HG02981 (cell line): ENCODE measurements at regions not wholly inside any gene's neighbourhood (a gene's known extent, or its start where the extent isn't known, plus 50 kb on each side); places are given as distances from the start of the nearest gene placed in this dataset.

ENCODE experiments used
- ATAC-seq: cut with Tn5 transposase; IDR thresholded peaks from one replicate; pipeline ENCODE4 v1.9.1; 2021; ENCODE audit warnings: mild to moderate bottlenecking, moderate library complexity; ENCODE audit not compliant: unreplicated experiment

DNA sequence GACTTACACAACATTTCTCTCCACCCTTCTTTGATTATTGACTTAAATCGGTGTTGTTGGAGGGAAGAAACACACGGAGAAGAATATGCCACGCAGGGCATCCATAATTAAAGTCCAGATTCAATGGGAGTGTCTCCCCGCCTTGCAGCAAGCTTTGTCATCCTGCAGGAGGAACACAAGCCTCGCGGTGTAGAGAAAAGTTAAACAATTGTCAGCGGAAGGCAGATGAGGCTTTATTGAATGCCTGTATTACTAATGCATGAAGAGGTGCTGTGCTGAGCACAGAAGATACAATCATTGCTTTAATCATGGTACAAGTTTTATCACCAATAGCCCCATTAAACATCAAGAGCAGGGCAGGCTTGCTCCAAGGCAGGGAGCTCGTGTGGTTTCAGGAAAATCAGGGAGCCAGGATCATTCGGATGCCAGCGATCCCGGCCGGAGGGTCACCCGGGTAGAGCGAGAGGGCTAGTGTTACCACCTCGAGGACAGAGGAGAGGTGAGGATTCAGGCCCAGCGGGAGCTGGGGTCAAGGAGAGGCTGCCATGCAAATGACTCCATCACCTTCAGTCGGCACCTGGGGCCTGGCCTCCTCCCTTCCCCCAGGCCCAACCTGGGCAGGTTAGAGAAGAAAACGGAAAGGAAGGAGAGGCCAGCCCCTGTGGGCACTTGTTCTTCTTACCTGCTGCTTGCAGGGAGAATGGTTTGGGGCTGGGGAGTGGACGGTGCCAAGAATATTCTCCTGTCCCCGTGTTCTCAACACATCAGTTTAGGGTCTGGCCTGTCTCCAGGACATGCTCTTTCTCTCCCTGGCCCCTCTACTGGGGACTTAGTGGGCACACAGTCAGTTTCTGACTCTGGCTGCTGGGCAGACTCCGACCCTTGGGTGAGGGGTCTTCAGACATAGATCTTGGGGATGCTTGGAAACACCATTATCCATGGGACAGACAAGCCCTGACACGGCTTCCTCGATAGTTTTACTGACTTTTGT, 289.5 kb downstream of the IRX2 start:
- ATAC-seq = no peak

DNA sequence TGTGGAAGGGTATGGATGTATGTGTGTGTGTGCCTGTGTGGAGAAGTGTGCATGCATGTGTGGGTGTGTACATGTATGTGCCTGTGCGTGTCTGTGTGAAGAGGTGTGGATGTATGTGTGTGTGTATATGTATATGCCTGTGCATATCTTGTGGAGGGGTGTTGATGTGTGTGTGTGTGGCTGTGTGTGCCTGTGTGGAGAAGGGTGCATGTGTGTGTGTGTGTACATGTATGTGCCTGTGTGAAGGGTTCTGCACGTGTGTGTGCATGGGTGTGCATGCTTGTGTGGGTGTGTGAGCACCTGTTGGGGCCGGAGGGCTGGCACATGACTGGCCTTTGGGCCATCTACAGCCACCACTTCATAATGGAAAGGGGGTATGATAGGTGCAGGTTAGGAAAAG, 291.4 kb downstream of the IRX2 start:
- ATAC-seq = no peak

DNA sequence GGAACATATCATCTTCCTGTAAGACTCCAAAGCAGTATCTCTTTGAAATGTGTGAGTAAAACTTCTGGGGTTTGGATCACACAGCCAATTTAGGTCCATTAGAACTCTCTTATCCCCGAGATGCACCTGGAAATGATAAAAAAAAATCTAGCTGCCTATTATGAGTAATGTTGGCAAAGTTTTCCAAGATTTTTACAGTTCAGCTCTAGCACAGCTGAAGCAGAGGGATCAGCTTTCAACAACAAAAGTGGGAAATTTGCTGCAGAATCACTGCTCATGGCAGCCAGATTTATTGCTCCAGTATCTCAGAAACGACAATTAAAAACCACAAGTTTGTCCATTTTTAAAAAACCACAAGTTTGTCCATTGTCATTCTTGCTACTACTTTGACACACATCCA, 292.2 kb downstream of the IRX2 start:
- no peak for ATAC-seq

DNA sequence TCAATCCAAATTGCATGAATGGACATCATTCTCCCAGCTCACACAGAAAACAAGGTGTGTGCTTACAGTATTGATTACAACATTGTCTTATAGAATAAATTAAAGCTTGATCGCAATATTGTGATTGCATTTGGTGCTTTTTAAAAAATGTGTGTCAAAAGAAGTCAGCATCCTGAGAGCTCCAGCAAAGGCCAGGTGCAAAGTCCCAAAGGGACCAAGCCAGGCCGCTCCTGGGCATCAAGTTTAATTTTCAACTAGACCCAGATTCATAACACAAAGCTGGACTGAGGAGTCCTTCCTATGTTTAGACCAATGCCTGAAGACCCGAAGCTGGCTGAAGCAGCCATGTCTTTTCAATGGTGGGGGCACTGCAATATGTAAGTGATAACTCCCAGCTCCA, 295.6 kb downstream of the IRX2 start:
- no peak for ATAC-seq

DNA sequence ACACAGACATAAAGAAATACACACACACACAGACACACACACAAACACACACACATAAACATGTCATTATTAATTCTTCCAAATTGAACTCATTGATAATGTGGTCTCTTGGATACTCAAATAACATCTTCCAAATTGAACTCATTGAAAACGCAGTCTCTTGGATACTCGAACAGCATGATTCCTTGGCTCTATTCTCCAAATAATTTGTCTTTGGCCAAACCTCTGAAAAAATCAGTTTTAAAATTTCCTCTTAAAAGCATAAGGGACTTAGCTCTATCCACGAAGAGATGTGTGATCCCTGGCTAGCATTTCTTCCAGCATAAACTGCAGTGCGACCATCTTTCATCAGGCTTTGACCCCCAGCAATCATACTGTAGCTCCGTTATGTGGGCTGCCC, 296.6 kb downstream of the IRX2 start:
- ATAC-seq = no peak

DNA sequence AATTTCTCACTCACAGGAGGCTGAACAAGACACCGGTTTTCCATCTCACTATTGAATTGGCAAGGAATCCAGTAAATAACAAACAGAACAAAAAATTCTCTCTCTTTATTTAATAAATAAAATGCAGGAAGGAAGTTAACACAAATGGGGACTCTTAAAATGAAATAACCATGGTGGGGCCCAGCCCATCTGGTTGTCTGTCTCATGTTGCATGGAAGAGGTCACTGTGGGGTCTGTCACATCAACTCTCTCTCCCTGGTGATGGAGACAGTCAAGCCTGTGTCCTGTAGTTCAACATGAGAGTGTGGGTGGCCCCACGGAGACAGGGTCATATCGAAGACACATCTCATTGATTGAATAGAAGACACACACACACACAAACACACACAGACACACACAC, 297.7 kb downstream of the IRX2 start:
- ATAC-seq = no peak

DNA sequence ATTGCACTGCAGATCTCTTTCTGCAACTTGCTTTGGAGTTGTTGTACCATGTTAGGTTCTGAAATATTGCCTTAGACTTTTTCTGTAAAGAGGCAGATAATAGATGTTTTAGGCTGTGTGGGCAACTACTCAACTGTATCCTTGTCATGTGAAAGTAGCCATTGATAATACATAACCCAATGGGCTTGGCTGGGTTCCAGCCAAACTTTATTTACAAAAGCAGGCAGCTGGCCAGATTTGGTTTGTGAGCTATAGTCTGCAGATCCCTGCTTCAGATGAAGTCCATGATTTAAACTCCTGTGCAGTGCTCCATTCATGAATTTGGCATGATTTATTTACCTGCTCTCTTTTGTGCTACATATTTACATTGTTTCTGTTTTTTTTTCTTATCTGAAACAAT, 300.4 kb downstream of the IRX2 start:
- ATAC-seq = no peak

DNA sequence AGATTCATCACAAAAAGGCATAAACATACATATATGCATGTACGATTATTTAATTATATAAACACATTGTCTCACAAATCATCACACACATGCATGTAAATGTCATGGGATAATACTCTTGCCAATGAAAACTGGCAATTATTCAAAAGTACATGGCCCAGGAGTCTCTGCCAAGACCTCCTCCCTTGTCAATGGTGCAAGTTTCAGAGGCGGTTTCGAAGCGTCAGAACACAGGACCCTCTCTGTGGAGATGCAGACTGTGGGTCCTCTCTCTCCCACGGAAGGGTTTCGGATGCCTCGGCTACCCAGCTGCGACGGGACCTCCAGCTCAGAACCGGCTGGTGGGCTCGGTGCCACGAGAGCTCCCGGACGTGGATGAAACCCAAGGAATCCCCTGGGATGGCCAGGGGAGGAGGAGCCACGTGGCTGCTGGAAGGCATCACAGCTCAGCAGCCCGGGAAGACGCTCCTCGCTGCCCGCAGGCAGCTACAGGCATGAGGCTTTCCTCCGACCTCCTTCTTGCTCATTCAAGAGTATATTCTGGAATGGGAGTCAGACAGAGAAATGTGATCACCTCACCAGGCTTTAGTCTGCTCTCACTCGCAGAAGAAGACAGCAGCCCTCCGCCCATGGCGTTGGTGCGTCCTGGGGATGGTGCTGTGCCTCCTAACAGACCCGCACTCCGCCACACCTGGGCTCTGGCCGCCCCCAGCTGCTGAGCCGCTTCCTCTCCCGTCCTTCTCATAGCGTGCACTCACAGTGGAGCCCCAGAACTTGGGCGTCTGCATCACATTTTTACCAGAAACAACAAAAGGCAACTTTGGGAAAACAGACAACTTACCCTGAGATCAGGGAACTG, 308.8 kb downstream of the IRX2 start:
- no peak for ATAC-seq

DNA sequence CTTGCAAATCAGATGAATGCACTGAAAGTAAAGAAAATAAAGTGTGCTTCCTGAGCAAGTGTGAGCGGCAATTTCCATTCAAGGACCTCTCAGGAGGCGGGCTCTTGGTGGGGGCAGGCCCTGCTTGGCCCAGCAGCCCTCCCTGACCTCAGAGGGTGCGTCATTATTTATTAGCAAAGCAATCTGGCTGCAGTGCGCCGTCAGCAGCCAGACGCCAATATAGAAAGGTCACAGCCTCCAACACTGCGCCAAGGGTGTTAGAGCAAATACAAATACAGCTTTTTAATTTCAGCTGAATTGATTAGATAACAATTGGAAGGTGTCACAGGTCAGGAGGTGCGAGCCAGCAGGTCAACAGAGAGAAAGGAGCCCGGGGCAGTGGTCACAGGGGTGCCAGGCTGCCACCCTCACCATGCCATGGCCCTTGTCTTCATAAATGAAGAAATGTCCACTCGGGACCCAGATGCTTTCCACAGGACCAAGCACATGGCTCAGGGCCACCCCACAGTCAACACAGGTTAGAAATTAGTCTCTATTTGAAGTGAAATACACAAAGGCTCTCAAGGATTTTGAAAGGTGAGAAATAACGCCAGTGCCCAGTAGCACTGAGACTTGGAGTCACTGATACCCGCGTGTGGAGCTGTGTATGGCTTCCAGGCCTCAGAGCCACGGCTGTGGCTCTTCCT, 309.8 kb downstream of the IRX2 start:
- ATAC-seq = no peak

DNA sequence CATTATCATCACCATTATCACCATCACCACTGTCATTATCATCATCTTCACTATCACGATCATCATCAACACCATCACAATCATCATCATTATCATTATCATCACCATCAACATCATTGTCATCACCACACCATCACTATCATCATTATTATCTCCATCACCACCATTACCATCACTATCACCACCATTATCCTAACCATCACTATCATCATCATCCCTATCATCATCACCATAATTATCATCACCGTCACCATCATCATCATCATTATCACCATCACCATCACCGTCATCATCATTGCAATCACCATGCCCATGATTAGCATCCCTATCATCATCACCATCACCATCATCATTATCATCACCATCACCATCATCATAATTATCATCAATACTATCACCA, 311.9 kb downstream of the IRX2 start:
- no peak for ATAC-seq

DNA sequence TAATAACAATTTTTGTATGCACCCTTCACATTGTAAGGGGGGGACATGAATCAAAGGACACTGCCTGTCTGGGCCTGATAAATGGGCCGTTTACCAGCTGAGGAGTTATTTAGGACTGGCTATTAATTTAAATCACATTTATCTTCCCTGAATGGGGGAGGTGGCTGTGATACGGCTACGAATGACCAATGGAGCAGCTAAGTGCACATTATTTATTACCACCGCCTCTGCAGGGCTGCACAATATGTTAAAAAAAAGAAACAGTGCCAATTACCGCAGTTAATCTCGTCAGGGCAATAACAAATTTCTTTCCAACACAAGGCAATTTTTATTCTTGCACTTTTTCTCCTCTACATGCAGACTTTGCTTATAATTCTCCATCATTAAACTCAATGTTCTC, 318.4 kb downstream of the IRX2 start:
- ATAC-seq = no peak

DNA sequence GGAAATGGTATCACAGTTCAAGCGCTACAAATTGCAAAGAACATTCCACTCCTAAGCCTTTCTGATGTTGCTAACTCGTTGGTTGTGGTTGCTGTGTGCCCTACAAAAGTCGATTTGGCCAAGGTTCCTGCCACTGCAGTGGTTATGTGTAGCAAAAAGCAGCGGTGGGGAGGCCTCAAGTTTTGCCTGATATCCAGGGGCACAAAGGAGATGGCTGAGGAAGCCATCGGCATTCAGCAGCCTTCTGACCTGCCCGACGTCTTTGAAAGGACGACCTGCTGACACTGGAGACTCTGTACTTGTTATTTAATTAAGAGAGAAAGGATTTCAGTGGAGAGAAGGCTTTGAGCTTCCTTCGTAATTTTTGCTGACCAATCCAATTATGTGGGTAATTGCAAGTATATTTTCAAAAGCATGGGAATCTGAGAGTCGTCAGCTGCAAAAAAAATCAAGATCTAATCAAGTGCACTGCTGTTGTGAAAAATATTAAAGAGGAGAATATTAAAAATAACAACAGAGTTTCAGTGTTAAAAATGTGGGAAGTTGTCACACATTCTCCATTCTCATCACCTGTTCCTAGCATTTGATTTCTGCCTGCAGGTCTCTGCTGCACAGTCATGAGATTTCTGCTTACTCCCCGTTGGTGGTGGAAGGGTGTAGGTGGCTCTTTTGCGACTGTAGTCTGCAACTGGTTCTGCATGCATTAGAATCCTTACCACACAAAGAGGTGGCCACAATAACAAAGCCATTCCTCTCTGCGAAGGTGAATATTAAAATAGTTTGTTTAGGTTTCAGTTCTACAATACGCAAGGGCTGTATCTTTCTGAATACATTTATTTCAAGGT, 319.2 kb downstream of the IRX2 start:
- ATAC-seq = no peak

DNA sequence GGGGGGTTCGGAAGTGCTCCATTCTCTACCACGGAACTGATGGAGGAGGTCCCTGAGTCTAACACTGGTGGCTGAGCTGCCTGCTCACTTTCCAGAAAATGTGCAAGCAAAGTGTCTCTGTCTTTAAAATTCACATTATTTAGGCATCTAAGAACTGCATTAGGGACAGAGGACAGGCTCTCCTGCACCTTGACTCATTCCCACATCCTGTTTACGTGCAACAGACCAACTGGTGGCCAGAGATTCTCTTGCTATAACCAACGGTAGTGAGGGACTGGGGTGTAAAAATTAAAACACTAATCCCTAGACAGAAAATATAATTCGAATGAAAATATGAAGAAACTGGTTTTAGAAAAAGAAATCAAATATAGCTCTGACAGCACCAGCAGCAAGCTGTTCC, 320.9 kb downstream of the IRX2 start:
- ATAC-seq = no peak

DNA sequence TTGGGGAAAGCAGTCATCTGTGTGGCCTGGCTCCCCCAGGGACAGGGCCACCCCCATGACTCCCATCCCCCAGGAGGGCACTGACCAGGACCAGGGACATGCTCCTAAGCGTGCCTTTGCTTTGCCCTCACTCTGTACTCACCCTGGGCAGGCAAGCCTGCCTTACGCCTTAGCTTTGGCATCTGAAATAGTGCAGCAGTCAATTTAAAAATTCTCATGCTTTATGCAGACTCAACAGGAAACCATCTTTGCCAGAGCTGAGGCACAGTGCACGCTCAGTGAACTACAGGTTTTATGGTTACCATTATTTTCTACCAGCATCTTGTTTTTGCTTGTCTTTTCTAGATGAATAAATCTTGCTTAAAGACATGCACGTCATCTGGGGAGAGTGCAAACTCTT, 323.5 kb downstream of the IRX2 start:
- no peak for ATAC-seq

DNA sequence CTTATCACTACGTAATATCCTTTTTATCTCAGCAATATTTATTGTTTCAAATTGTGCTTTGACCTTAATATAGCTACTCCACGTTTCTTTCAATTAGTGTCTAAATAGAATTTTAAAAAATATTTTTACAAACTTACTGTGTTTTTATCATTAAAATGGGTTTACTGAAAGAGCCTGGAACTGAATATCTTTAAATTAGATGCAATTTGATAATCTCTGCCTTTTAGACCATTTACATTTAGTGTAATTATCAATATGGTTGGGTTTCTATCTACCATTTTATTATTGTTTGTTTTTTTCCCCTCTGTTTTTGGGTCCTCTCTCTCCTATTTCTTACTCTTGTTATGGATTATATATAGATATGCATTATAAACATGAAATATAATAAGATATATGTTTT, 327.8 kb downstream of the IRX2 start:
- no peak for ATAC-seq

DNA sequence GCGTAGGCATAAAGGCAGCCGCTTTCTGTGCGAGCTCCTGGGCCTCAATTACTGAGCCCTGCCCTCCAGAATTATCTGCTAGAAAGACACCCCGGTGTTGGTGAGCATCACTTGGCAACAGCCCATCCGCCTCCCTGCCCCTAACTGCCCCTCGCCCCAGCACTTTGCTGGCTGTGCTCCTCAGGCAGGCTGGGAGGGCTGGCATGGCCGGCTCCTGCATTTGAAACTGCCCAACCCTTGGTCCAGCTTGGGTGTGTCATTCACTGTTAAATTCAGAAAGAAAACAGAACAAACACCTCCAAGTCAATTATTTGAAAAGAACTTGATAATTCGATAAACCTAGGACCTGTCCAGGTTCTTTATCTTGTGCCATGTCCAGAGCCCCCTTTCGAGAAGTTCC, 334.2 kb downstream of the IRX2 start:
- ATAC-seq = no peak

DNA sequence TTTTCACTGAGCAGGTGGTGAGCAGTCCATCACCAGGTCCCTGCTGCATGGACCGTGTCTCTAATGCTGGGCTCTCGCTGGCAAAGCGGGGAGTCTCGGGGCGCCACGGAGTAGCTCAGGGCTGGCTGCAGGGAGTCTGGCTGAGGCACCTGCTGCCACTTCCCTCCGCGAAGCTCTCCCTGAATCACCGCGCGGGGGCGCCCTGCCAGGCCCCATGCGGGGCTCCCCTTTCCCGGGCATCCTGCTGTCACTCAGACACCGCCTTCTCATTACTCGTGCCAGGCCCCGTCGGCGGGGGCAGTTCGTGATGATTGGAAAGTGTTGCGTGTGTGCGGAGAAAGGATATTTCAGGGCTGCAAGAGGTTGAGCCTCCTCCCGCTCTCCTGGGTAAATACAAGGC, 335.8 kb downstream of the IRX2 start:
- ATAC-seq = no peak

DNA sequence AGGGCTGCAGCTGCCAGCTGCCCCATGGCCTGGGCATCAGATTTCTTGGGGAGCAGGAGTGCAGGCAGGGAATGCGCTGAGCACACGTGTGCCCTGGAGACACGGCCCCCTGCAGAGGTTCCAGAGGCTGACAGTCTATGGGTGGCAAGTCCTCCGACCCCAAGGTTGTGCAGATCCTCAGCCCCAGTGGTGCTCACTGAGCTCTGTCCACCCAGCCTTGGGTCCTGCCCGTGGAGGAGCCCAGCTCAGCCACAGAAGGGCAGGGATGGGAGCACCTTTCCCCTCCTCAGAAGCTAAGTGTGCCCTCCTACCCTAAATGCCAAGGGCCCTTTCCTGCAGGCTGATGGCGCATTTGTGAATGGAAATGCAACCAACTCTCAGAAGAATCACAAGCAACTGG, 341.0 kb downstream of the IRX2 start:
- no peak for ATAC-seq

DNA sequence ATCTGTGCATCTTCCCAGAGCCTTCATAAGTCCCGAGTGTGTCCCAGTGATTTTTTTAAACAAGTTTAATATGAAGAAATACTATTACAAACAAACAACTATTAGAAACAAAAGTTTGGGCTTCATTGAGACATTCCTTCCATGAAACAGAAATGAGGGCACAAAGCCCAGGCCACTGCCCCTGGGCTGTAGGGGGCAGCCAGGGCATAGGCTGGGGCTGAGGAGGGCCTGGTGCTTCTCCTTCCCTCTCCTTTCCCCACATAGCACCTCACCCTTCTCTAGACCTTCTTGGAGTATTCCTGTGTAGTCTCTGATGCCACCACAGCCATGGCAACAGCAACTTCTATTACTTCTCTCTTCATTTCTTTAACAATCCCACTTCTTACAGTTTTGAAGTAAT, 348.2 kb downstream of the IRX2 start:
- ATAC-seq = no peak

DNA sequence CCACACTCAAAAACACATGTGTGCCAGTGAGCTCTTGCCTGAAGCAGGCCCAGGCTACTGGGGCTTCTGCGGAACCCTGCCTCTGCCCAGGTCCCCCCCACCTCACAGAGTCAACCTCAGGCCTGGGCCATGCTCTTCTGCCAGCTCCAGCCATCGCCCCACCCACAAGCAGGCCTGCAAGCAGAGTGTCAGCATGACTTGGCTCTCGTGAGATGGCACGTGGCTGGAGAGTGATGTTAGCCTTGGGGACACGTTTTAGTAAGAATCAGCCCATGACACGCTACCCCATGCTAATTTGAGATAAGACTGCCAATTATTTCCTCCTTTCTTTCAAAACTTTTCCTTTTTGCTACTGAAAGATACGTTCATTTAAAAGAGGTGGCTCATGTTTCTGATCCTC, 351.7 kb downstream of the IRX2 start:
- no peak for ATAC-seq

DNA sequence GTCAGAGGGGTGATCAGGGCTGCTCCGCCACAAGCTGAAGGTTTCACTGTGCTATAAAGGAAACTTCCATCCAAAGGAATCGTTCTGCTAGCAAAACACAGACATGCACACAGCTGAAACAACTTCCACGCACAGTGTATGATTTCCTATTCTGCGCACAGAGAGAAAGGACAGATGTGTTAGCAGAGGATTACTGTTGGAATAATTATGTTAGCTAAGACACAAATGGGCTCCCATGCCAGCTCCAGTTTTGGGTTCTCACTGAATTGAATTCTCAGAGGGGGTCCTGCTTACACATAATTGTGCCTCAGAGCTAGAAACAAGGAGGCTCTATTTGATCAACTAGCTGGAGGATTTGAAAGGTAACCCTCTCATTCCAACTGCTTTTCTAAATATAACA, 352.4 kb downstream of the IRX2 start:
- ATAC-seq = no peak
